Testis (tissue), 2 donors: ENCODE measurements at regions not wholly inside any gene's neighbourhood (a gene's known extent, or its start where the extent isn't known, plus 50 kb on each side); places are given as distances from the start of the nearest gene placed in this dataset.

Experiments used
- POLR2A ChIP-seq: fragments of 450-650 bp; IDR thresholded peaks from one replicate; pipeline ENCODE4 v1.6.1; 2017; ENCODE audit warnings: antibody characterized with exemption, mild to moderate bottlenecking, moderate library complexity
- TF ChIP-seq, protein P1 (sequence below), 3 experiments: fragments of 450-650 bp in 2 of 3; fragments of 200-600 bp in 1 of 3; sonication (generic) in 1 of 3; IDR thresholded peaks; one replicate each; pipeline ENCODE4 v1.5.1; 2016 to 2019; ENCODE audit warnings: antibody characterized with exemption in 3 of 3, mild to moderate bottlenecking in 2 of 3, moderate library complexity in 1 of 3

DNA sequence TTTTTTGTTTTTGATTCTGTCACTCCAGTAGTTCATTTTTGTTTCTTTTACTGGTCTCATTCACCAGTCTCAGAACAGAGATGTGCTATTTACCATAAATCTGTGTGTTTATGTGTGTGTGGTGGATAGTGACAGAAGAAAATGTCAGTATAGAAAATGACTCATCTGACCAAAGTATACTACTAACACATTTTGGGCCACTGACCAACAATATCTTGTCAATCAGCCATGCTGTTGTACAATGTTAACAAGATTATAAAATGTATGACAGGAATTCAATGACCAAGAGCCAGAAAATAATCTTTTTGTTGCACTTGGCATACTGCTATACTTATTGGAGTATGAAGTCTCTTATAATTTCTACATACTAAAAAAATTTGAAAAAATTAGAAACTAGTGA lies 1081.4 kb upstream of the NRXN1 start:
- TF ChIP-seq, protein P1, sequence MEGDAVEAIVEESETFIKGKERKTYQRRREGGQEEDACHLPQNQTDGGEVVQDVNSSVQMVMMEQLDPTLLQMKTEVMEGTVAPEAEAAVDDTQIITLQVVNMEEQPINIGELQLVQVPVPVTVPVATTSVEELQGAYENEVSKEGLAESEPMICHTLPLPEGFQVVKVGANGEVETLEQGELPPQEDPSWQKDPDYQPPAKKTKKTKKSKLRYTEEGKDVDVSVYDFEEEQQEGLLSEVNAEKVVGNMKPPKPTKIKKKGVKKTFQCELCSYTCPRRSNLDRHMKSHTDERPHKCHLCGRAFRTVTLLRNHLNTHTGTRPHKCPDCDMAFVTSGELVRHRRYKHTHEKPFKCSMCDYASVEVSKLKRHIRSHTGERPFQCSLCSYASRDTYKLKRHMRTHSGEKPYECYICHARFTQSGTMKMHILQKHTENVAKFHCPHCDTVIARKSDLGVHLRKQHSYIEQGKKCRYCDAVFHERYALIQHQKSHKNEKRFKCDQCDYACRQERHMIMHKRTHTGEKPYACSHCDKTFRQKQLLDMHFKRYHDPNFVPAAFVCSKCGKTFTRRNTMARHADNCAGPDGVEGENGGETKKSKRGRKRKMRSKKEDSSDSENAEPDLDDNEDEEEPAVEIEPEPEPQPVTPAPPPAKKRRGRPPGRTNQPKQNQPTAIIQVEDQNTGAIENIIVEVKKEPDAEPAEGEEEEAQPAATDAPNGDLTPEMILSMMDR (IDR thresholded peaks at IDR 0.05), result no peak
- no peak for TF ChIP-seq POLR2A
